ENCODE measurements at regions not wholly inside any gene's neighbourhood (a gene's known extent, or its start where the extent isn't known, plus 50 kb on each side); places are given as distances from the start of the nearest gene placed in this dataset.

DNA sequence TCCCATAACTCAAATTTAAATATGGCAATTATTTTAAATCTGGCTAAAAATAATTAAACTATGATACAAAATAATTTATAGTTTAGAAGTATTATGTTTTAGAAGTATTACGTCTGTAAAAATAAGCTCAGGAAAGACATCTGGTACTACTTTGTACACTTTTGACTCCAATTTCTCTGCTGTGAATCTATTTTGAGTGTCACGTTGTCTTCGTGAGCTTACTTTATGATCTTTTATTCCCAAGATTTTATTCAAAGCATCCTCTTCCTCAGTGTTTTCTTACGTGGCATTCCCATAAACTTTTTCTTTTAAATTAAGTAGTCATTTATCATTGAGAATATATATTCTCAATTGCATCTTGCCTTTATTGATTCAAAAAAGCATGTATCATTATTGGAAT lies 223.3 kb upstream of the KCNJ16 start:
- no peak for DNase-seq (ENCODE audit: low spot score)

DNA sequence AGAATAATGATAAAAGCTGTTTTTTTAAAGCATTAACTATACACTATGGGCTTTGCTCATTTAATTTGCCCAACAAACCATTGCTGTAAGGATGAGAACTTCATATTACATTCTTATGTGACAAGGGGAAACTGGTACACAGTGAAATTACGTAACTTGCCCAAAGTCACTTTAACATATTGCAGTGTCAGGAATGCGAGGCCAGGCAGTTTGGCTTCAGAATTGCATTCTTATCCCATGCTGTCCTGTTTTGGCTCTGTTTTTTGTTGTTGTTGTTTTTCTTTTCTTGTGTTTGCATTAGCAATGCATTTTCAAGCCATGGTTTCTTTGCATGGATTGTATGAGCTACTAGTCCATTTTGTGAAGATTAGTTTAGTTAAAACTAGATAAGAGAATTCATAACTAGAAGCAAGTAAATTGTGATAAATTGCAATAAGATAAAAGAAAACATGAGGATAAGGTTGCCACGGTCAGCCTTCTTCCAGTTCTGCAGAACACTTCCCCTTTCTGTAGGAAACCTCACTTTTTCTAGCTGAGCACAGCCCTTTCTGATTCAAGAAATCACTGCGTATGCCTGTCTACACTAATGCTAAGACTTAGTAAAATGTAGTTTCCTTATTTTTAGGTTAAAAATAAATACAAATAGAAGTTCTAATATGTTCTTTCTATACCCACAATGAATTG lies 221.3 kb upstream of the KCNJ16 start:
- no peak for DNase-seq (ENCODE audit: low spot score)

DNA sequence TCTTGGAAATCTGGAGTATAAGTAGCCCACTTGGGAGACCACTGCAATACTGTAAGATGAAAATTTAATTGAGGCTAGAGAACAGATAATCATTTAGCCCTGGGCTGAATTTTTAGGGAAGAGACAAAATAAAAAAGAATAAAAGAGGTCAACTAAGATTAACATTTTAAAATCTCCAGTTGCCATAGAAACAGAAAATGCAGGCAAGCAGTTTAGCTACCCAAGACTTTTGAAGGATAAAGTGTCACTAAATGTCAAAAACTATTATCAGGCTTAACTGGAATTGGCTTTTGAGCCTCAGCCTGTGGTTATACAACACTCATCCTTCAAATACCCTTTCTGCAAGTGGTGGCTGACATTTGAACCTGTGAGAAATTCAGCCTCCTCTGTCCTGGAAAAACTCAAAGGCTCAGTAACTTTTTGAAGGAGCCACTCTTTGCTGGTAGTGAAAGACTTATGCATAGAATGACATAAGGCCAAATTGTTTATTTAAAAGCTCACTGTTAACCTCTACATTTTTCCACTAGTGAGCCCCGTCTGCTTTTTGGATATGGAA lies 220.7 kb upstream of the KCNJ16 start:
- no peak for DNase-seq (ENCODE audit: low spot score)

GRCh38 chr17:69856946-69857345 lies 218.1 kb upstream of the KCNJ16 start:
- DNase-seq (ENCODE audit: low spot score), result no peak

DNA sequence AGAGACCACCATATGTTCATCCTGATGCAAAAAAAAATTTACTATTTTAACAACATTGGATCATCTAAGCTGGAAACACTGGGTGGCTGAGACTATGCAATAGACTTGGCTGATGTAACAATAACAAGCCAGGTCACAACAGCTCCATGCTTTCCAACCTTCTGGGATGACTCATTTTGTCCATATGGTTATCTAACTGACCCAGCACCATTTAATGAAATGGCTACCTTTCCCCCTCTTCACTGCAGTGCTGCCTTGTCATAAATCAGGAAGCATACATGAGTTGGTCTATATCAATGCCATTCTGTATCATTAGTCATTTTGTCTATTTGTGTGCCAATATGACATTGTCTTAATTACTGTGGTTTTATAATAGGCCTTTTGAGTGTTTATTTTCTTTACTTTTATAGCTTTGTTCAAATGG lies 217.6 kb upstream of the KCNJ16 start:
- DNase-seq (ENCODE audit: low spot score), result peak; percentile 5

DNA sequence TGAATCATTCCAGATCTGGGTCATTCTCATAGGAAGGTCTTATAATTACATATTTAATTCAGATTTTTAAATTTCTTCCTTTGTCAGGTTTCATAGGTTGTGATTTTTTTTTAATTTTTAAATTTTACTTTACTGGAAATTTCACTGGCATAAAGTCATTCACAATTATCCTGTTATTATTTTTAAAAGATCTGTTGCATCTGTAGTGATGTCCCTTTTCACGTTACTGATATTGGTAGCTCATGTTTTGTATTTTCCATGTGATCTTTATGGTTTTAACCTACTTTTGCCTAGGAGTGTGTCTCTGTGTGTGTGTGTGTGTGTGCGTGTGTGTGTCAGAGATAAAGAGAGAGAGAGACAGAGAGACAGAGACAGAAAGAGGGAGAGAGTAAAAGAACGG lies 216.6 kb upstream of the KCNJ16 start:
- no peak for DNase-seq (ENCODE audit: low spot score)

DNA sequence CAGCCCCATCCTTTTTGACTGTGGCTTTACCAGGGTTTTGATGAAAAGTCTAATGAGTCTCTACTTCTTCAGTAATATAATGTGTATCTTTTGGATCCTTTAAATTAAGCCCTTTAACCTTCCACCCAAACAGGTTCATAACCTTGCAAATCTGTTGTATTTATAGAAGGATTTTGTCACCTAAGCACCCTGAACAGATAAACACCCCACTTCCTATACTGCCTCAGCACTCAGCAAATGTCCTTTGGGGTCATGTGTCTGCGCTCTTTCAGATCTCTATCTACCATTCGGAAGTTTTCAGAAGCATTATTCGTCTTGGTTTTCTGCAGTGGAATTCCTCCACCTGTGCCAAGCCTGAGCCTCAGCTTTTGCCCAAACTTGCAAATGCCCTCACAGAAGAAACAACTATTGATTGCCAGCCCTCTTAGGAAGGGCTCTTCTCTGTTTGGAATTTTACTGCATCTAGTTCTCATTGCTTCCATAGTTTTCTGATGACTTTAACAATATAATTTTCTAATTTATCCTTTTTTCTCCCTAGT lies 214.8 kb upstream of the KCNJ16 start:
- DNase-seq (ENCODE audit: low spot score), result no peak

- no peak for DNase-seq (ENCODE audit: low spot score)
Observed at GRCh38 chr17:69864462-69864861, 210.6 kb upstream of the KCNJ16 start.

GRCh38 chr17:69869667-69870066 lies 205.4 kb upstream of the KCNJ16 start:
- DNase-seq (ENCODE audit: low spot score), result no peak

DNA sequence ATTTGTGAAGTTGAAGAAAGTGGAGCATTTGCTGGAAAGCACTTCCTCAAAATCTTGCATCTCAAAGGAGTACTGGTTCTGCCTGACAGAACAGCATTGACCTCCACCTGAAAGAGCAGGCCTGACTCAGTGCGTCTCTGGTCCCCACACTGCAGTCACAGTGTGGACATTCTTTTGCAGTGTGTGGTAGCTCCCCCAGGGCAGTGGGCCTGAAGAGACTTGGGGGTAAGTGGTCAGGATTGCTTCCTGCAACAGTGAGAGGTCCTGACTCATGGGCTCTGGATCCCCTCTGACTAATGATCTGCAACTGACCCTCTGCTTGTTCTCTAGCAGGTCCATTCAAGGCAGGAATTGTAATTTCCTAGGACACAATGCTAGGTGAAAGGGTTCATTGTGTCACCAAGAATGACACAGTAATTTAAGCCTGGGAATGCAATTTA lies 204.9 kb upstream of the KCNJ16 start:
- DNase-seq (ENCODE audit: low spot score), result no peak

GRCh38 chr17:69870751-69871199 lies 204.2 kb upstream of the KCNJ16 start:
- no peak for DNase-seq (ENCODE audit: low spot score)

DNA sequence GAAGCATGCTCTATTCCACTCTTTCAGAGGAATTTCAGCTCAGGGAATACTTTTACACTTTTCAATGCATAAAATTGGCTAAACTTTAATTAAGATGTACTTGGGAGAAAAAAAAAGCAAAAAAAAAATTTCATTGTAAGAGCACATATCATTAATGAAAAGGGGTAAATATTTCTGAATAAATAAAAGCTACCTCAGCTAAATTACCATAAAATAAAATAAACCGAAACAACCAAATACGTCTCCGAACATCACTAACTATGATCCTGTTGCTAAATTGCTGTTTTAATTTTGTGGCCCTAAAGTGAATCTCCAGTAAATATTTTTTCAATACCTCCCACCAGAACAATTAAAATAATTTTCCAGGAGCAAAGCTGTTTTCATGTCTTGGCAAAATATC lies 203.7 kb upstream of the KCNJ16 start:
- DNase-seq (ENCODE audit: low spot score), result no peak

DNA sequence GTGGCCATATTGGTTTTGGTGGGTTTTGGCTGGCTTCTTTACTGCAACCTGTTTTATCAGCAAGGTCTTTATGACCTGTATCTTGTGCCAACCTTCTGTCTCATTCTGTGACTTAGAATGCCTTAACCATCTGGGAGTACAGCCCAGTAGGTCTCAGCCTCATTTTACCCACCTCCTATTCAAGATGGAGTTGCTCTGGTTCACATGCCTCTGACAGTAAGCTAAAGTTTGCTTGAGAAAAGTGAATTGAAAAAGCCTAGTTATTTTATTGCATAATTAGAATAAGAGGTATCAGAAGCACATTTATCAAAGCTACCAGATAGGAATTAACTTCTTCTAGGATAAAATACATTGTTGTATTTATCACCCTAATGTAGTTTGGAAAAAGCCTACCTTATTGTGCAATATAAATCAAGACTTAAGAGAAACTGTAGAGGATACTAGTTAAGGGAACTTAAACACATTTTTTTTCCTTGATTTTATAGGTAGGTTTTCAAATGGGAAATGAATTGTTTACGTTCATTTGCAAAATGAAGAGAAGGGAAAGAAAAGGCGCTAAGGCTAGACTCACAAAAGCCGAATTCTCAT lies 202.3 kb upstream of the KCNJ16 start:
- no peak for DNase-seq (ENCODE audit: low spot score)

DNA sequence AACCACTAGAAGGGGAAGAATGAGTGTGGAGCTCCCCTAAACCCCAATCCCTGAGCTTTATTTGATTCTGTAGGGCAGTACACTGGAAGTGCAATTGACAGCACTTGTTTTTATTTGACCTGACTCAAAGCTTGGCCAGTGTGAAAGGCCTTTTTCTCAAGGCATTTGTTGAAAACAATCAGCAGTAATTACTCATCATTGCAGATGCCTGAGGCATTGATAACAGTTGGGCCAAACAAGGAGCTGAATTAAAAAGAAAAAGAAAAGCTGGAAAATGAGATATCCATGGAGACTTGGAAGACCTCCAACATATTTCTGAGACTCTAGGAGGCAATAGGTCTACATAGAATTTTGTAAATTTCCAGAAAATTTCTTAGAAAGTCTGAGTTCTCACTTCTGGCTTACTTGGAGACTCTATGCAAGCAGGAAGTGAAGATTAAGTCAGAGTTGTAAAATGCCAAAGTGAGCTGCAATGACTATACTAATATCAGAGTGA lies 200.8 kb upstream of the KCNJ16 start:
- no peak for DNase-seq (ENCODE audit: low spot score)

DNA sequence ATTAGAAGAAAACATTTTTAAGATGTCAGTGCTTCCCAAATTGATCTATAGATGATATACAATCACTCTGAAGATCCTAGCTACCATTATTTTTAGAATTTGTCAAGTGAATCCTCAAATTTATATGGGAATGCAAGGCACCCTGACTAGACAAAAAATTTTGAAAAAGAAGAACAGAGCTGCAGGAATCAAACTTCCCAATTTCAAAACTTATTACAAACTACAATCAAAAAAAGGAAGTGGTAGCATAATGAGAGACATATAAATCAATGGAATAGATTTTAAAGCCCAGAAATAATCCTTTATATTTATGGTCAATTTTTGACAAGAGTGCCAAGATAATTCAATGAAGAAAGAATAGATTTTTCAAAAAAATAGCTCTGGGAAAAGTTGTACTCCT lies 198.3 kb upstream of the KCNJ16 start:
- no peak for DNase-seq (ENCODE audit: low spot score)

GRCh38 chr17:69878661-69879060 lies 196.4 kb upstream of the KCNJ16 start:
- no peak for DNase-seq (ENCODE audit: low spot score)

DNA sequence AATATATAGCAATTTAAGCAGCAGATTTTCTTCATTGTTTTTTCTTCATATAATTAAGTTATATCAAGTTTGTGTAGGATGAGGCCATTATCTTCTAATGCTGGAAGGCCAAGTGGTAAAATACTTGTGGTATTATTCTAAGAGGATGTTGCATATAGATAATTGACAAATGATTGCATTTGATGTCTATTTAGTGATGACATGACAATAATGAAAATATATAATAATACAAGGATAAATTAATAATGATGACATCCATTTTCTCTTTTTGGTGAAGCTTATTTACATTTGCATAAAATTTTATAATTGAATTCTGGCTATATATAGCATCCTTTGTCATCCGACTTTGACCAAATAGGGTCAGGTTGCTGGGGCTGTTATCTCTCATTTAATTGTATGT lies 195.4 kb upstream of the KCNJ16 start:
- no peak for DNase-seq (ENCODE audit: low spot score)

GRCh38 chr17:69880591-69881112 lies 194.4 kb upstream of the KCNJ16 start:
- no peak for DNase-seq (ENCODE audit: low spot score)

- no peak for DNase-seq (ENCODE audit: low spot score)
Observed at GRCh38 chr17:69882281-69882680, 192.7 kb upstream of the KCNJ16 start.

GRCh38 chr17:69883120-69883519 lies 191.9 kb upstream of the KCNJ16 start:
- no peak for DNase-seq (ENCODE audit: low spot score)

DNA sequence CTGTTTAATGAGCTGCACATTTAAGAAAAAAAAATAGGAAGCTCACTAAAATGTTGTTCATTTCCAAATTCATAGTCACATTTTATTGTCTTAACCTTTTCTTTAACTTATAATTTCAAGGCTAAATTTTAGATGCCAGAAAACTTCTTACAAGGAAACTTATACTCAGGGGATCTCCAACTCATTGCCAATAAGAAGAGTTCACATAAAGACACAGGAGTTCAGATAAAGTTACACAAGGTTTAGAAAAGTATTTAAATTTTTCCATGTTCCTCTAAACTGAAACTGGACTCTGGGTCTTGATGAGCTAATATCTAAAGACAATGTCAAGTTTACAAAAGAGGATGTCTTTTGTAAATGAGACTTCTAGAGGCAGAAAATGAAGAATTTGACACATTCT lies 190.7 kb upstream of the KCNJ16 start:
- no peak for DNase-seq (ENCODE audit: low spot score)

GRCh38 chr17:69884846-69885245 lies 190.2 kb upstream of the KCNJ16 start:
- no peak for DNase-seq (ENCODE audit: low spot score)

GRCh38 chr17:69898601-69899000 lies 176.4 kb upstream of the KCNJ16 start:
- no peak for DNase-seq (ENCODE audit: low spot score)
